ENCODE measurements at regions not wholly inside any gene's neighbourhood (a gene's known extent, or its start where the extent isn't known, plus 50 kb on each side); places are given as distances from the start of the nearest gene placed in this dataset.

DNA sequence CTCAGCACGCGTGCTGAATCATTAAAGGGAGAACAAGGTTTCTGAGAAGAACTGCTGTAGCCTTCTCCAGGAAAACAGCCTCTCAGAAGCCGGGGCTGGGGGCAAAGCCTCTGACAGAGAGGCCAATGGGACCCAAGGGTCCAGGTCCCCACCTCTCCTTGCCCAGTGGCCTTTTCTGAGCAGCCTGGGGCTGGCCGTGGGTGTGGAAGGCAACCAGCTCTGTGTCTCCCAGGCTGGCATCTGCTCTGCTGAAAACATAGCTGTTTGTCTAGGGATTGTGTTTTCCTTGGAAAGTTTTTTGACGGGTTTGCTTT lies 261.2 kb downstream of the NPHP4 start:
- intact Hi-C loops (cut with micrococcal nuclease) = no loop called here
- Mint-ChIP-seq H3K4me1 (no peaks in the 10 kb centered on the region), H3K4me3 (no peak overlapping the region), H3K27me3 (peaks cover 2% of the 10 kb centered on the region), H3K36me3 (ENCODE audit: low read depth) (no peaks in the 10 kb centered on the region), H3K9me3 (no peaks in the 10 kb centered on the region), H3K27ac (no peak overlapping the region)
- DNase-seq (no peak), ATAC-seq (ENCODE audit: low read depth) (no peak)
- POLR2A ChIA-PET = no interaction called here
- CTCF ChIA-PET = no interaction called here
- no peak for TF ChIP-seq CTCF (IDR thresholded peaks at IDR 0.05)

- POLR2A ChIA-PET = no interaction called here
These were observed 261.7 kb downstream of the NPHP4 start for GRCh38 chr1:5730272-5731109.

DNA sequence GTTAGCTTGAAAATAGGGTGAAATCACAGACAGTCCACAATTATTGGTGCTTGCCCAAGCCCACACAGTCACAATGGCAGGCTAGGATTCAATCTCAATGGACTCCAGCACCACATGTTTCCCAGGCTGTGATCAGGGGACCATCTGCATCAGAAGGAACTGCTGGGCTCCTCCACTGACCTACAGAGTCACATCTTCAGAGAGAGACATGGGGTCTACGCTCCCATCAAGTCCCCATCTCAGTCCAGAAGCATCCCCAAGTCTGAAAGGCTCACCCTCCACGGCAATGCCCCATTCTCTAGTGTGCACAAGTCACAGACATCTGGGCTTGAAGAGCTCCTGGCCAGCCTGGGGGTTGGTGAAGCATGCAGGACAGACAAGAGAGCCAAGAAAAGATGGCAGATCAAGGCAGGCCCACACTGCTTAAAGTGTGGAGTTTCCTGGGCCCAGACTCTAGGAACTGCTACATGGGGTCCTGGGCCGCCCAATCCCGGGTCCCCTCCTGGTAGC lies 262.5 kb downstream of the NPHP4 start:
- ChIA-PET POLR2A (no interaction called here), CTCF (no interaction called here)
- ATAC-seq (ENCODE audit: low read depth) = no peak
- intact Hi-C loops (cut with micrococcal nuclease) = no loop called here
- TF ChIP-seq CTCF (IDR thresholded peaks at IDR 0.05) = no peak
- Mint-ChIP-seq H3K4me3 (no peak overlapping the region), H3K27ac (no peak overlapping the region), H3K4me1 (no peaks in the 10 kb centered on the region), H3K9me3 (no peaks in the 10 kb centered on the region), H3K36me3 (ENCODE audit: low read depth) (no peaks in the 10 kb centered on the region), H3K27me3 (peaks cover 2% of the 10 kb centered on the region)
- DNase-seq = no peak

More at GRCh38 chr1:5730272-5731109, 261.7 kb downstream of the NPHP4 start:
- DNase-seq (no peak), ATAC-seq (ENCODE audit: low read depth) (no peak)
- Mint-ChIP-seq H3K9me3 (no peaks in the 10 kb centered on the region), H3K27ac (no peak overlapping the region), H3K4me3 (no peak overlapping the region), H3K4me1 (no peaks in the 10 kb centered on the region), H3K36me3 (ENCODE audit: low read depth) (no peaks in the 10 kb centered on the region), H3K27me3 (peaks cover 2% of the 10 kb centered on the region)
- TF ChIP-seq CTCF (IDR thresholded peaks at IDR 0.05) = no peak
- CTCF ChIA-PET = no interaction called here
- intact Hi-C loops (cut with micrococcal nuclease) = no loop called here

GRCh38 chr1:5728663-5729355 lies 263.4 kb downstream of the NPHP4 start:
- H3K36me3 Mint-ChIP-seq (ENCODE audit: low read depth) = no peaks in the 10 kb centered on the region
- no peak overlapping the region for H3K4me3 Mint-ChIP-seq
- no peak for DNase-seq
- no peak for TF ChIP-seq CTCF (IDR thresholded peaks at IDR 0.05)
- intact Hi-C loops (cut with micrococcal nuclease) = no loop called here
- ChIA-PET CTCF (no interaction called here), POLR2A (no interaction called here)
- no peak overlapping the region for H3K27ac Mint-ChIP-seq
- H3K9me3 Mint-ChIP-seq = no peaks in the 10 kb centered on the region
- ATAC-seq (ENCODE audit: low read depth) = no peak
- no peaks in the 10 kb centered on the region for H3K27me3 Mint-ChIP-seq
- no peaks in the 10 kb centered on the region for H3K4me1 Mint-ChIP-seq

- Mint-ChIP-seq H3K4me1 (no peaks in the 10 kb centered on the region), H3K9me3 (peaks cover 4% of the 10 kb centered on the region), H3K4me3 (no peak overlapping the region), H3K36me3 (ENCODE audit: low read depth) (no peaks in the 10 kb centered on the region), H3K27me3 (no peaks in the 10 kb centered on the region), H3K27ac (no peak overlapping the region)
- ATAC-seq (ENCODE audit: low read depth) = no peak
- intact Hi-C loops (cut with micrococcal nuclease) = no loop called here
- TF ChIP-seq CTCF (IDR thresholded peaks at IDR 0.05) = no peak
- ChIA-PET POLR2A (no interaction called here), CTCF (no interaction called here)
- no peak for DNase-seq
These were observed 264.2 kb downstream of the NPHP4 start for GRCh38 chr1:5727871-5728643.

Data from activated B cell treated with CpG ODN at 0.5 μM for 24 hours (primary cell).